Amygdala (tissue), 56 donors: ENCODE measurements at regions not wholly inside any gene's neighbourhood (a gene's known extent, or its start where the extent isn't known, plus 50 kb on each side); places are given as distances from the start of the nearest gene placed in this dataset.
"Not testable (repeated sequence)": the region's sequence is repeated elsewhere in the genome, so short reads cannot be mapped to it uniquely, and the experiment has no call there.

Experiments used
- DNase-seq, 56 donors: peaks; one replicate each; lab custom pipeline; 2025; lab: John Stamatoyannopoulos, UW

GRCh38 chr2:15681089-15681885 is 89.6 kb downstream of the DDX1 start:
- DNase-seq = no peak

GRCh38 chr2:15682354-15682753 is 90.7 kb downstream of the DDX1 start:
- DNase-seq = no peak

GRCh38 chr2:15684161-15685039 is 92.7 kb downstream of the DDX1 start:
- no peak for DNase-seq

GRCh38 chr2:15685143-15685542 is 93.5 kb downstream of the DDX1 start:
- DNase-seq = no peak

- DNase-seq = no peak
Observed at GRCh38 chr2:15686643-15687042, 95.0 kb downstream of the DDX1 start.

GRCh38 chr2:15687243-15687642 is 95.6 kb downstream of the DDX1 start:
- no peak for DNase-seq

- no peak for DNase-seq
Observed at GRCh38 chr2:15687720-15688119, 96.1 kb downstream of the DDX1 start.

- DNase-seq = no peak
Observed at GRCh38 chr2:15688924-15689568, 97.4 kb downstream of the DDX1 start.

GRCh38 chr2:15689654-15690053 is 98.0 kb downstream of the DDX1 start:
- no peak for DNase-seq

GRCh38 chr2:15691586-15692310 is 100.1 kb downstream of the DDX1 start:
- DNase-seq = no peak

GRCh38 chr2:15692551-15693377 is 101.1 kb downstream of the DDX1 start:
- no peak for DNase-seq

GRCh38 chr2:15693382-15693781 is 101.7 kb downstream of the DDX1 start:
- no peak for DNase-seq

GRCh38 chr2:15693926-15694588 is 102.4 kb downstream of the DDX1 start:
- DNase-seq = no peak

- no peak for DNase-seq
Observed at GRCh38 chr2:15694589-15694986, 102.9 kb downstream of the DDX1 start.

- DNase-seq = no peak
Observed at GRCh38 chr2:15695582-15696330, 104.1 kb downstream of the DDX1 start.

GRCh38 chr2:15696606-15697170 is 105.0 kb downstream of the DDX1 start:
- not testable (repeated sequence) for DNase-seq

GRCh38 chr2:15700131-15700530 is 108.5 kb downstream of the DDX1 start:
- no peak for DNase-seq
